Mesodermal cell (in vitro differentiated cells): ENCODE measurements at regions not wholly inside any gene's neighbourhood (a gene's known extent, or its start where the extent isn't known, plus 50 kb on each side); places are given as distances from the start of the nearest gene placed in this dataset.

Experiments used
- H3K27ac ChIP-seq: 2 replicates; pipeline ENCODE4 v1.7.0; 2013; ENCODE audit warnings: mild to moderate bottlenecking, low read depth, low read length, moderate library complexity; ENCODE audit not compliant: severe bottlenecking
- H3K36me3 ChIP-seq: 2 replicates; pipeline ENCODE4 v1.7.1; 2013; ENCODE audit warnings: mild to moderate bottlenecking, low read length, moderate library complexity; ENCODE audit not compliant: control insufficient read depth, insufficient read depth
- H3K4me1 ChIP-seq: one replicate; pipeline ENCODE4 v1.7.1; 2013; ENCODE audit warnings: mild to moderate bottlenecking, low read length; ENCODE audit not compliant: insufficient read depth, control insufficient read depth, poor library complexity, severe bottlenecking
- H3K4me3 ChIP-seq: 2 replicates; pipeline ENCODE4 v1.7.0; 2013; ENCODE audit warnings: low read length, control low read depth, mild to moderate bottlenecking; ENCODE audit not compliant: insufficient read depth, poor library complexity, severe bottlenecking; ENCODE audit errors: extremely low read depth
- H3K9me3 ChIP-seq: 2 replicates; pipeline ENCODE4 v1.7.1; 2013; ENCODE audit warnings: mild to moderate bottlenecking, low read length, moderate library complexity; ENCODE audit not compliant: control insufficient read depth
- WGBS, 2 experiments: methylation state at CpG; one replicate each; pipeline ENCODE4 v1.1.5; 2013; ENCODE audit warnings: missing lambda C conversion rate in 2 of 2; ENCODE audit not compliant: insufficient coverage in 2 of 2; 5-methylcytosine and 5-hydroxymethylcytosine counted together

- no peaks in the 10 kb centered on the region for H3K36me3 ChIP-seq
- H3K4me1 ChIP-seq, result no peaks in the 10 kb centered on the region
- H3K9me3 ChIP-seq, result no peaks in the 10 kb centered on the region
- 85 to 86% methylated on average over 4 of the region's 4 CpGs for WGBS, 2 experiments
- H3K27ac ChIP-seq, result no peak overlapping the region
- H3K4me3 ChIP-seq, result no peak overlapping the region
Observed at GRCh38 chr6:10128721-10129120, 286.2 kb downstream of the TFAP2A start.

GRCh38 chr6:10122164-10122563, 292.7 kb downstream of the TFAP2A start:
- Histone ChIP-seq H3K9me3 (no peaks in the 10 kb centered on the region), H3K4me3 (no peak overlapping the region), H3K36me3 (no peaks in the 10 kb centered on the region), H3K27ac (no peak overlapping the region), H3K4me1 (no peaks in the 10 kb centered on the region)
- no CpG with 5 or more reads among the region's 1 CpG for WGBS, 2 experiments

DNA sequence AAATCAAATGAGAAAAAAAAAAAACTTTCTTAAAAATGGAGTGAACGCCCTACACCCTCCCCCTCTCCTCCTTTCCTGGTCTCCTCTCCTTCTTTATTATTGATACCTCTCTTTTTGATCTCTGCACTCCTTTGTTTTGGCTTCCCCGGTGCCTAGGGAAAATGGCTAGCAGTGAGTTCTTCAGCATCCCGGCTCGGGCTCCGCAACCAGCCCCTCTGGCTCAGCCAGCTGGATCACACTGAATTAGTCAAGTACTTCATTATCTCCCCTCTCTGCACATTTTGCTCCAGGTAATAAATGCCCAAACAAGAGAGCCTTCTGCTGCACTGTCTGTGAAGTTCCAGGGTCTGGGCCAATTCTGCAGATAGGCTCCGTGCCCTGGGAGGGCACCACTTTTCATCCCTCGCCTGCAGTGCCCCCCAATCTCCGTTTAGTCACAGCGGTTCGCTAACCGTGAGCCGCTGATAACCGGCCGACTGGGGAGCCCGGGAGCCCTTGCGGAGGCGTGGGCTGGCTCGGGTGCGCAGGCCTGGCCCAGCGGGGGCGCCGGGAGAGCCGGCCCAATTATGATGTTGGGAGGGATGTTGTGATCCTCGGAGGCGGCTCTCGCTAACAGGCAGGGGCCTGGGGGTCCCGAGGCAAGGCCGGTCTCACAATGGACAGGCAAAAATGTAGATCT, 301.9 kb downstream of the TFAP2A start:
- Histone ChIP-seq H3K9me3 (no peaks in the 10 kb centered on the region), H3K36me3 (no peaks in the 10 kb centered on the region), H3K4me1 (no peaks in the 10 kb centered on the region), H3K4me3 (no peak overlapping the region), H3K27ac (no peak overlapping the region)
- WGBS, 2 experiments, result 34 to 48% methylated on average over 24 to 25 of the region's 28 CpGs

DNA sequence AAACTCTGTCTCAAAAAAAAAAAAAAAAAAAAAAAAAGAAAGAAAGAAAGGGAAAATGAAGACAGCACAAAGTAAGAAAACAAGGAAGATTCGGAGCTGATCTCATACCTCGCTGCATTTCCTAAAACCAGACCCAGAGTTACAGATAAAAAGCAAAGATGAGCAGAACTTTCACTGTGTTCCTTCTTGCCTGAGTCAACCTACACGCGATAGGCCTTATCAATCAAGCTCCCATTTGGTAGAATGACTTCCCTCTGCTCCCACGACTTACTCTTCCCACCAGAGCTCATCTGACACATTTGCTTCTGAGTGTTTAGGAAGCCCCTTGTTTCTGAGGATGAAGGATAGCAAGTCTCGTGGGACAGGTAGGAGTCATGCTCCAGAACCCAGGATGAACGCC, 302.9 kb downstream of the TFAP2A start:
- no peak overlapping the region for H3K27ac ChIP-seq
- no peaks in the 10 kb centered on the region for H3K9me3 ChIP-seq
- no peak overlapping the region for H3K4me3 ChIP-seq
- WGBS, 2 experiments, result 71 to 86% methylated on average over 2 of the region's 7 CpGs
- H3K36me3 ChIP-seq, result no peaks in the 10 kb centered on the region
- H3K4me1 ChIP-seq, result no peaks in the 10 kb centered on the region

DNA sequence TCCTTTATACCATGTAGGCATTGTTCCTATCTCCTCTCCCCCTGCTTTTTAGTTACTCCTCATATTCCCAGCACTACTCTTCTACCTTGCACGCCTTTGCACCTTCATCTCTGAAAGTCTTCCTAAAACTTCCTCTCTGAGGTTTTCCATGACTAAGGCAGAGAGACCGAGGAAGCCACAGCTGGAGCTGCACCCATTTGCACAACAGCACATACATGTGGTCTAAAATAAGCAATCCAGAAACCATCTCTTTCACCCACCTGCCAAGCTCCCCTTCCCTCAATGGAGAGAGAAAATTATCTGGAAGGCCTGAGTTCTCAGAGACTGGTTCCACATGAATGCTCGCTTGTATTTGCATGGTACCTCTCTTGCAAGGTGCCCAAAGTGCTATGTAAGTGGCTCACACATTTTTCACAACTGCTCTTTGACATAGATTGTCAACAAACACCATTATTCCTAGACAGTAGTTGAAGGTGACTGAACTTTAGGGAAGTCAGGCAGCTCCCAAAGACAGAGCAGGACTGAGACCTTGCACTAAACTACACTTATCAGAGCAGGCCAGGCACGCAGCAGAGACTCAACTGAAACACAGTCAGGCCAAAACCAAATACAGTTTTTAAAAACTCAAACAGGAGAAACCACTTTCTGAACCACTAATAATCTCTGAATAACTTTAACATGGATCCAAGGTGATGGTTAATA, 313.2 kb downstream of the TFAP2A start:
- Histone ChIP-seq H3K4me1 (peaks cover 4% of the 10 kb centered on the region), H3K27ac (no peak overlapping the region), H3K36me3 (no peaks in the 10 kb centered on the region), H3K9me3 (no peaks in the 10 kb centered on the region), H3K4me3 (no peak overlapping the region)
- 91 to 93% methylated on average over 3 of the region's 4 CpGs for WGBS, 2 experiments

DNA sequence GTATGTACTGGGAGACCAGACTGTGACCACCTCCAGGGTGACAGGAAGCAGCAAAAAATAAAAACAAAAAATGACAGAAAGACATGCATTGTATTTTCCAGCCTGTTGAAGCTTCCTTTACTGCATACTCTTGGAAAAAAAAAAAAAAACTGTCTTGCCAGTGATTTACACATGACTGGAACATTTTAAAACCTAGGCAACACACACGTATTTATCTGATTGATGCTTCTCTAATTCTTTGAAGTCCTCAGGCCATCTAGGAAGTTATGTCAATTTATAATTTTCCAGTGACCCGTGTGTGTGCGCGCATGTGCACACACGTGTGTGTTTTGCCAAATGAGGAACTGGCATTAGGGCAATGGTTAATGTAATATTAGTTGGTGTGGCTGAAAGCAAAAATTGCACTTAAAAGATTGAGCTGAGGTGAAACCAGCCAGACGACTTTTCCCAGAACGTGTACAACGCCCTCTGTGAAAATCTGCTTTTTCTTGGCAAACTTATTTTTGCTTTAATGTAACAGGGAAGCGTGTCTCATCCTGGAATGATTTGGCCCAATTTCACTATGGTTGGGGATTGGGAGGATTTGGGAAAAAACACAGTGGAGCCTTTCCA, 315.2 kb downstream of the TFAP2A start:
- Histone ChIP-seq H3K36me3 (no peaks in the 10 kb centered on the region), H3K4me1 (no peaks in the 10 kb centered on the region), H3K9me3 (peaks cover 1% of the 10 kb centered on the region), H3K27ac (no peak overlapping the region), H3K4me3 (no peak overlapping the region)
- 91 to 93% methylated on average over 8 to 9 of the region's 9 CpGs for WGBS, 2 experiments

GRCh38 chr6:10098756-10099528, 315.9 kb downstream of the TFAP2A start:
- WGBS, 2 experiments, result 82 to 83% methylated on average over 17 to 25 of the region's 27 CpGs
- H3K4me1 ChIP-seq, result no peaks in the 10 kb centered on the region
- no peak overlapping the region for H3K4me3 ChIP-seq
- H3K27ac ChIP-seq, result no peak overlapping the region
- no peaks in the 10 kb centered on the region for H3K36me3 ChIP-seq
- peaks cover 5% of the 10 kb centered on the region for H3K9me3 ChIP-seq

- H3K27ac ChIP-seq, result no peak overlapping the region
- H3K4me3 ChIP-seq, result no peak overlapping the region
- peaks cover 14% of the 10 kb centered on the region for H3K9me3 ChIP-seq
- no peaks in the 10 kb centered on the region for H3K36me3 ChIP-seq
- WGBS, 2 experiments, result 82 to 85% methylated on average over 3 of the region's 5 CpGs
- H3K4me1 ChIP-seq, result no peaks in the 10 kb centered on the region
Observed at GRCh38 chr6:10093282-10093681, 321.6 kb downstream of the TFAP2A start.

GRCh38 chr6:10084111-10084986, 330.5 kb downstream of the TFAP2A start:
- Histone ChIP-seq H3K4me3 (no peak overlapping the region), H3K27ac (no peak overlapping the region), H3K36me3 (no peaks in the 10 kb centered on the region), H3K4me1 (no peaks in the 10 kb centered on the region), H3K9me3 (no peaks in the 10 kb centered on the region)
- 91% methylated on average over 11 to 13 of the region's 14 CpGs for WGBS, 2 experiments

- no CpG with 5 or more reads among the region's 1 CpG for WGBS, 2 experiments
- Histone ChIP-seq H3K9me3 (no peaks in the 10 kb centered on the region), H3K4me1 (no peaks in the 10 kb centered on the region), H3K4me3 (no peak overlapping the region), H3K27ac (no peak overlapping the region), H3K36me3 (no peaks in the 10 kb centered on the region)
Observed at GRCh38 chr6:10082385-10082784, 332.5 kb downstream of the TFAP2A start.
